ENCODE measurements at regions not wholly inside any gene's neighbourhood (a gene's known extent, or its start where the extent isn't known, plus 50 kb on each side); places are given as distances from the start of the nearest gene placed in this dataset.

GRCh38 chr21:43301409-43302061 is 125.4 kb downstream of the SIK1 start:
- DNase-seq = no peak

- DNase-seq = no peak
These were observed 126.2 kb downstream of the SIK1 start for GRCh38 chr21:43300496-43301408.

- DNase-seq = no peak
These were observed 127.3 kb downstream of the SIK1 start for GRCh38 chr21:43299441-43300277.

GRCh38 chr21:43298546-43299440 is 128.1 kb downstream of the SIK1 start:
- no peak for DNase-seq

- no peak for DNase-seq
These were observed 128.9 kb downstream of the SIK1 start for GRCh38 chr21:43297989-43298388.

- DNase-seq = no peak
These were observed 128.7 kb downstream of the CRYAA start for GRCh38 chr21:43297391-43297981.

- no peak for DNase-seq
These were observed 126.5 kb downstream of the CRYAA start for GRCh38 chr21:43295066-43295958.

- DNase-seq = no peak
These were observed 125.5 kb downstream of the CRYAA start for GRCh38 chr21:43294194-43294902.

GRCh38 chr21:43292866-43293142 is 124.0 kb downstream of the CRYAA start:
- no peak for DNase-seq

GRCh38 chr21:43292041-43292865 is 123.4 kb downstream of the CRYAA start:
- no peak for DNase-seq

GRCh38 chr21:43291347-43291950 is 122.6 kb downstream of the CRYAA start:
- DNase-seq = no peak

GRCh38 chr21:43290421-43291346 is 121.9 kb downstream of the CRYAA start:
- DNase-seq = no peak

GRCh38 chr21:43289966-43290365 is 121.2 kb downstream of the CRYAA start:
- no peak for DNase-seq

- DNase-seq = no peak
These were observed 120.6 kb downstream of the CRYAA start for GRCh38 chr21:43289442-43289841.

- DNase-seq = no peak
These were observed 119.3 kb downstream of the CRYAA start for GRCh38 chr21:43287795-43288755.

- DNase-seq = peak; percentile 31 to 45
These were observed 118.4 kb downstream of the CRYAA start for GRCh38 chr21:43287111-43287760.

Data from NCI-H187 (cell line).